ENCODE measurements at regions not wholly inside any gene's neighbourhood (a gene's known extent, or its start where the extent isn't known, plus 50 kb on each side); places are given as distances from the start of the nearest gene placed in this dataset.

DNA sequence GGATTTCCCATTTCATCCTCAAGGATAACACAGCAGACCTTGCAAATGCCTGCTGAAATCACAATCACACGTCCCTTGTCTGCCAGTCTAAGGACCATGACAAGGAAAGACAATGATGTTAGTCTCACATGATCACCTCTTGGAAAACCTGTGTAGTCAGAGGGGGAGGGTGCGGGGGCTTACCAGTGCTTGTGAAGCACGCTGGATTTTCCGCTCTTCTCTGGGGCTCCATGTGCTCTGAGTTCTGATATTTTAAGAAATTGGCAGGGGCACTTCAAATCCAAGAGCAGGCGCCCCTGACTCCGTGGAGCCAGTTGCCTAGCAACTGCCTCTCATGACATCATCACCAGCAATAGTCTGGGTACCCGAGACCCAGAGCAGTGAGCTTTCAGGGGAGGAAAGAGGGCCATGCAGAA, 200.9 kb upstream of the C14orf180 start:
- TF ChIP-seq EZH2 (IDR thresholded peaks at IDR 0.05; ENCODE audit: low read length) = no peak
- TF ChIP-seq, protein P1, sequence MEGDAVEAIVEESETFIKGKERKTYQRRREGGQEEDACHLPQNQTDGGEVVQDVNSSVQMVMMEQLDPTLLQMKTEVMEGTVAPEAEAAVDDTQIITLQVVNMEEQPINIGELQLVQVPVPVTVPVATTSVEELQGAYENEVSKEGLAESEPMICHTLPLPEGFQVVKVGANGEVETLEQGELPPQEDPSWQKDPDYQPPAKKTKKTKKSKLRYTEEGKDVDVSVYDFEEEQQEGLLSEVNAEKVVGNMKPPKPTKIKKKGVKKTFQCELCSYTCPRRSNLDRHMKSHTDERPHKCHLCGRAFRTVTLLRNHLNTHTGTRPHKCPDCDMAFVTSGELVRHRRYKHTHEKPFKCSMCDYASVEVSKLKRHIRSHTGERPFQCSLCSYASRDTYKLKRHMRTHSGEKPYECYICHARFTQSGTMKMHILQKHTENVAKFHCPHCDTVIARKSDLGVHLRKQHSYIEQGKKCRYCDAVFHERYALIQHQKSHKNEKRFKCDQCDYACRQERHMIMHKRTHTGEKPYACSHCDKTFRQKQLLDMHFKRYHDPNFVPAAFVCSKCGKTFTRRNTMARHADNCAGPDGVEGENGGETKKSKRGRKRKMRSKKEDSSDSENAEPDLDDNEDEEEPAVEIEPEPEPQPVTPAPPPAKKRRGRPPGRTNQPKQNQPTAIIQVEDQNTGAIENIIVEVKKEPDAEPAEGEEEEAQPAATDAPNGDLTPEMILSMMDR (optimal IDR thresholded peaks at IDR 0.05 in 1 of 3, IDR thresholded peaks at IDR 0.05 in 1 of 3, conservative IDR thresholded peaks at IDR 0.05 in 1 of 3; ENCODE audit: extremely low read depth in 1 of 3, insufficient read depth in 2 of 3, low read length in 3 of 3) = no peak
